Hepatocyte (in vitro differentiated cells): ENCODE measurements at regions not wholly inside any gene's neighbourhood (a gene's known extent, or its start where the extent isn't known, plus 50 kb on each side); places are given as distances from the start of the nearest gene placed in this dataset.

Experiments
- EZH2phosphoT487 ChIP-seq: fragments of 200-600 bp; sonication (generic); IDR thresholded peaks from one replicate; pipeline ENCODE4 v1.6.1; 2018; ENCODE audit warnings: antibody characterized with exemption, mild to moderate bottlenecking, low read depth, moderate library complexity; ENCODE audit not compliant: unreplicated experiment, severe bottlenecking
- TF ChIP-seq, protein P1 (sequence below): fragments of 200-600 bp; sonication (generic); IDR thresholded peaks from 2 replicates; pipeline ENCODE4 v1.5.1; 2016; ENCODE audit warnings: antibody characterized with exemption, mild to moderate bottlenecking; ENCODE audit not compliant: poor library complexity

- TF ChIP-seq, protein P1, sequence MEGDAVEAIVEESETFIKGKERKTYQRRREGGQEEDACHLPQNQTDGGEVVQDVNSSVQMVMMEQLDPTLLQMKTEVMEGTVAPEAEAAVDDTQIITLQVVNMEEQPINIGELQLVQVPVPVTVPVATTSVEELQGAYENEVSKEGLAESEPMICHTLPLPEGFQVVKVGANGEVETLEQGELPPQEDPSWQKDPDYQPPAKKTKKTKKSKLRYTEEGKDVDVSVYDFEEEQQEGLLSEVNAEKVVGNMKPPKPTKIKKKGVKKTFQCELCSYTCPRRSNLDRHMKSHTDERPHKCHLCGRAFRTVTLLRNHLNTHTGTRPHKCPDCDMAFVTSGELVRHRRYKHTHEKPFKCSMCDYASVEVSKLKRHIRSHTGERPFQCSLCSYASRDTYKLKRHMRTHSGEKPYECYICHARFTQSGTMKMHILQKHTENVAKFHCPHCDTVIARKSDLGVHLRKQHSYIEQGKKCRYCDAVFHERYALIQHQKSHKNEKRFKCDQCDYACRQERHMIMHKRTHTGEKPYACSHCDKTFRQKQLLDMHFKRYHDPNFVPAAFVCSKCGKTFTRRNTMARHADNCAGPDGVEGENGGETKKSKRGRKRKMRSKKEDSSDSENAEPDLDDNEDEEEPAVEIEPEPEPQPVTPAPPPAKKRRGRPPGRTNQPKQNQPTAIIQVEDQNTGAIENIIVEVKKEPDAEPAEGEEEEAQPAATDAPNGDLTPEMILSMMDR: no peak
- no peak for TF ChIP-seq EZH2phosphoT487
Measured at GRCh38 chr10:33618196-33618595, 283.7 kb upstream of the NRP1 start.
